ENCODE measurements at regions not wholly inside any gene's neighbourhood (a gene's known extent, or its start where the extent isn't known, plus 50 kb on each side); places are given as distances from the start of the nearest gene placed in this dataset.
A peak's percentile ranks its signal among the peaks of the same experiment; 100 is the strongest.

GRCh38 chr9:747567-747966 lies 93.9 kb upstream of the DMRT1 start:
- Mint-ChIP-seq H3K9me3 (no peaks in the 10 kb centered on the region), H3K4me3 (no peak overlapping the region), H3K36me3 (ENCODE audit: low read depth) (no peaks in the 10 kb centered on the region), H3K27me3 (no peaks in the 10 kb centered on the region), H3K4me1 (ENCODE audit: low read depth) (peaks cover 41% of the 10 kb centered on the region), H3K27ac (no peak overlapping the region)
- ChIA-PET CTCF (interaction anchor here (1.2 kb wide), 1 partner anchor 262 kb away, joined by 4 read pairs; no protein-coding TSS in a partner anchor), POLR2A (no interaction called here)
- TF ChIP-seq, protein P1, sequence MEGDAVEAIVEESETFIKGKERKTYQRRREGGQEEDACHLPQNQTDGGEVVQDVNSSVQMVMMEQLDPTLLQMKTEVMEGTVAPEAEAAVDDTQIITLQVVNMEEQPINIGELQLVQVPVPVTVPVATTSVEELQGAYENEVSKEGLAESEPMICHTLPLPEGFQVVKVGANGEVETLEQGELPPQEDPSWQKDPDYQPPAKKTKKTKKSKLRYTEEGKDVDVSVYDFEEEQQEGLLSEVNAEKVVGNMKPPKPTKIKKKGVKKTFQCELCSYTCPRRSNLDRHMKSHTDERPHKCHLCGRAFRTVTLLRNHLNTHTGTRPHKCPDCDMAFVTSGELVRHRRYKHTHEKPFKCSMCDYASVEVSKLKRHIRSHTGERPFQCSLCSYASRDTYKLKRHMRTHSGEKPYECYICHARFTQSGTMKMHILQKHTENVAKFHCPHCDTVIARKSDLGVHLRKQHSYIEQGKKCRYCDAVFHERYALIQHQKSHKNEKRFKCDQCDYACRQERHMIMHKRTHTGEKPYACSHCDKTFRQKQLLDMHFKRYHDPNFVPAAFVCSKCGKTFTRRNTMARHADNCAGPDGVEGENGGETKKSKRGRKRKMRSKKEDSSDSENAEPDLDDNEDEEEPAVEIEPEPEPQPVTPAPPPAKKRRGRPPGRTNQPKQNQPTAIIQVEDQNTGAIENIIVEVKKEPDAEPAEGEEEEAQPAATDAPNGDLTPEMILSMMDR (IDR thresholded peaks at IDR 0.05) = no peak
- ATAC-seq (no peak), DNase-seq (no peak)
- intact Hi-C loops (cut with micrococcal nuclease) = no loop called here

GRCh38 chr9:748861-749497 lies 92.5 kb upstream of the DMRT1 start:
- Mint-ChIP-seq H3K4me3 (no peak overlapping the region), H3K27ac (no peak overlapping the region), H3K9me3 (no peaks in the 10 kb centered on the region), H3K27me3 (no peaks in the 10 kb centered on the region), H3K36me3 (ENCODE audit: low read depth) (no peaks in the 10 kb centered on the region), H3K4me1 (ENCODE audit: low read depth) (peaks cover 41% of the 10 kb centered on the region)
- CTCF ChIA-PET = interaction anchor here (0.9 to 1.6 kb wide), 5 partner anchors 7 to 261 kb away, joined by 3 to 5 read pairs (median 4); no protein-coding TSS in a partner anchor
- intact Hi-C loops (cut with micrococcal nuclease) = no loop called here
- TF ChIP-seq, protein P1 (IDR thresholded peaks at IDR 0.05) = no peak
- ATAC-seq (no peak), DNase-seq (no peak)
- POLR2A ChIA-PET = no interaction called here

DNA sequence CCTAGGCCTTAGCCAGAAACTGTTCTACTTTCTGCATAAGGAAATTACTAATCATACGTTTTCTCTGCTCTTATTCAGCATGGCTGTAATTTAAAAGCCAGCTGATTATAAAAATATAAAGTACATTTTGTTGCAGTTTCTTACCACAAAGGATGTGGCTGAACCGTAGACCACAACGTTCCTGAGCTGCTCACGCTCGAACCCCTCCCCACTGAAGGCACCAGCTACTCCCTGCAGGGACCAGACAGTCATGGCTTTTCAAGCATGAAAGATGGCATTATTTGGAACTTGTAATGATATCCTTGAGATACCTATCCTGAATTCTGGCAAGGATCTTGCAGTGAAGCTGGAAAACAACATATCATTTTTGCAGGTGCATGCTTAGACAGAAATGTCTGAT lies 91.8 kb upstream of the DMRT1 start:
- CTCF ChIA-PET = interaction anchor here (0.9 to 1.6 kb wide), 4 partner anchors 57 to 137 kb away, joined by 3 to 5 read pairs (median 4); no protein-coding TSS in a partner anchor
- POLR2A ChIA-PET = no interaction called here
- Mint-ChIP-seq H3K9me3 (no peaks in the 10 kb centered on the region), H3K4me3 (no peak overlapping the region), H3K36me3 (ENCODE audit: low read depth) (no peaks in the 10 kb centered on the region), H3K27me3 (no peaks in the 10 kb centered on the region), H3K4me1 (ENCODE audit: low read depth) (peaks cover 41% of the 10 kb centered on the region), H3K27ac (peak overlapping the region; percentile 30)
- ATAC-seq = peak; percentile 56
- TF ChIP-seq, protein P1 (IDR thresholded peaks at IDR 0.05) = no peak
- DNase-seq = peak; percentile 60
- intact Hi-C loops (cut with micrococcal nuclease) = no loop called here

GRCh38 chr9:750249-750967 lies 91.1 kb upstream of the DMRT1 start:
- Mint-ChIP-seq H3K4me3 (no peak overlapping the region), H3K4me1 (ENCODE audit: low read depth) (peaks cover 41% of the 10 kb centered on the region), H3K36me3 (ENCODE audit: low read depth) (no peaks in the 10 kb centered on the region), H3K27ac (no peak overlapping the region), H3K27me3 (no peaks in the 10 kb centered on the region), H3K9me3 (no peaks in the 10 kb centered on the region)
- TF ChIP-seq, protein P1 (IDR thresholded peaks at IDR 0.05) = no peak
- DNase-seq (no peak), ATAC-seq (no peak)
- CTCF ChIA-PET = interaction anchor here (1.2 to 1.6 kb wide), 3 partner anchors 109 to 137 kb away, joined by 3 to 5 read pairs (median 4); no protein-coding TSS in a partner anchor
- intact Hi-C loops (cut with micrococcal nuclease) = no loop called here
- POLR2A ChIA-PET = no interaction called here

All from activated CD8-positive, alpha-beta T cell treated with anti-CD3 and anti-CD28 coated beads for 36 hours (primary cell).